ENCODE measurements at regions not wholly inside any gene's neighbourhood (a gene's known extent, or its start where the extent isn't known, plus 50 kb on each side); places are given as distances from the start of the nearest gene placed in this dataset.

DNA sequence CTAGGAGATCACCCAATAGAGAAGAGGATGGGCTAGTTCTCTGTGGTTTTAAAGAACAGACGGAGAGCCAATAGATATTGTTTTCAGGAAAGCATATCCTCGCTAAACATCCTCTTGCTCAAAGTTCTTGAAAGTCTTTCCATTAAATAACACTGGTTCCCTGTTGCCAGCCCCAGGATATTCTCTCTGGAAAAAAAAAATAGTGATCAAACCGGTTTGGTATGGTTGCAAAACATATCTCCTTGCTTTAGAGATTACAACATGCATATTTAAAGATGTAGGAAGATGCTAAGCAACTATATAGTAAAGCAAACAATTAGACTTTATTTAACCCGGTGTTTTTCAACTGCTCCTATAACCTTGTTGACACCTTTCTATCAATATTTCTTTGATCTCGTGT, 211.4 kb downstream of the CMPK2 start:
- no peak overlapping the region for H3K4me3 Mint-ChIP-seq (ENCODE audit: unreplicated experiment)
- no peak for DNase-seq (ENCODE audit: low spot score)
- no peak overlapping the region for H3K27ac Mint-ChIP-seq (ENCODE audit: unreplicated experiment)
- TF ChIP-seq, protein P1, sequence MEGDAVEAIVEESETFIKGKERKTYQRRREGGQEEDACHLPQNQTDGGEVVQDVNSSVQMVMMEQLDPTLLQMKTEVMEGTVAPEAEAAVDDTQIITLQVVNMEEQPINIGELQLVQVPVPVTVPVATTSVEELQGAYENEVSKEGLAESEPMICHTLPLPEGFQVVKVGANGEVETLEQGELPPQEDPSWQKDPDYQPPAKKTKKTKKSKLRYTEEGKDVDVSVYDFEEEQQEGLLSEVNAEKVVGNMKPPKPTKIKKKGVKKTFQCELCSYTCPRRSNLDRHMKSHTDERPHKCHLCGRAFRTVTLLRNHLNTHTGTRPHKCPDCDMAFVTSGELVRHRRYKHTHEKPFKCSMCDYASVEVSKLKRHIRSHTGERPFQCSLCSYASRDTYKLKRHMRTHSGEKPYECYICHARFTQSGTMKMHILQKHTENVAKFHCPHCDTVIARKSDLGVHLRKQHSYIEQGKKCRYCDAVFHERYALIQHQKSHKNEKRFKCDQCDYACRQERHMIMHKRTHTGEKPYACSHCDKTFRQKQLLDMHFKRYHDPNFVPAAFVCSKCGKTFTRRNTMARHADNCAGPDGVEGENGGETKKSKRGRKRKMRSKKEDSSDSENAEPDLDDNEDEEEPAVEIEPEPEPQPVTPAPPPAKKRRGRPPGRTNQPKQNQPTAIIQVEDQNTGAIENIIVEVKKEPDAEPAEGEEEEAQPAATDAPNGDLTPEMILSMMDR (IDR thresholded peaks at IDR 0.05) = no peak
- H3K36me3 Mint-ChIP-seq (ENCODE audit: low read depth) = peaks cover 2% of the 10 kb centered on the region
- H3K4me1 Mint-ChIP-seq (ENCODE audit: low read depth) = no peaks in the 10 kb centered on the region
- peaks cover 11% of the 10 kb centered on the region for H3K27me3 Mint-ChIP-seq (ENCODE audit: low read depth)
- no peaks in the 10 kb centered on the region for H3K9me3 Mint-ChIP-seq (ENCODE audit: low read depth)

DNA sequence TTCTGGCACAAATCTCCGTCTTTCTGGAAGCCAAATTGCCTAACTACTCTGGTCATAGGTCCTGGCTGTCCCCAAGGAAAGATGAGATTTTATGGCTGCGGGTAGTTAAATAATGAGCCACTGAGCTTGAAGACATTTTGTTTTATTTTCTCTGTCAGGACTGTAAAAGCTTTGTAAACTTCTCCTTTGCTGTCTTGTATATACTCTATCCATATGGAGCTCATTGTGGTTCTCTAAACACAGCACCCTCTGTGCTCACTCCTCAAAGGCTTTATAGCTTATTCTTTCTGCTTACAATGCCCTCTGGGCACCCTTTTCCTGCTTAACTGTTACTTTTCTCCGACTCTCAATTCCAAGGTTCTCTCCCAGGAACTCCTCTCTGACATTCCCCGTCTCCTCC, 209.1 kb downstream of the CMPK2 start:
- H3K36me3 Mint-ChIP-seq (ENCODE audit: low read depth) = peaks cover 2% of the 10 kb centered on the region
- TF ChIP-seq, protein P1 (IDR thresholded peaks at IDR 0.05) = no peak
- H3K27ac Mint-ChIP-seq (ENCODE audit: unreplicated experiment) = no peak overlapping the region
- peaks cover 11% of the 10 kb centered on the region for H3K27me3 Mint-ChIP-seq (ENCODE audit: low read depth)
- H3K4me3 Mint-ChIP-seq (ENCODE audit: unreplicated experiment) = no peak overlapping the region
- no peak for DNase-seq (ENCODE audit: low spot score)
- no peaks in the 10 kb centered on the region for H3K9me3 Mint-ChIP-seq (ENCODE audit: low read depth)
- H3K4me1 Mint-ChIP-seq (ENCODE audit: low read depth) = no peaks in the 10 kb centered on the region

DNA sequence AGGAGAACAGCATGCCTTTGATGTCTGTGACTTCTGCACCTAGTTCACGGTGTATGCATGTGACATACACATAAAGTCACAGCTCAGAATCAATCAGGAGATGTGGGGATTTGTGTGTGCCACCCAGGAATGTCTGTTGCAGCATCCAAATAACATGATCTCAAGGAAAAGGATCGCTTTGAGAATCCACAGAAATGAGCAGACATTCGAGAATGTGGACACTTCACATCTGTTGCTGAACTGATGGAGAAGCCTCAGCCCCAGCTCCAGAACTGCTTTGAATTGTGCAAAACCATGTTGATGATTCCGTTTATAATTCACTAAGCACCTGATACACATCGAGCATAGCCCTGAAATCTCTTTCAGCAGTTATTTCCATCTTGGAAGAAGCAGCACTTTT, 208.6 kb downstream of the CMPK2 start:
- Mint-ChIP-seq H3K27ac (ENCODE audit: unreplicated experiment) (no peak overlapping the region), H3K36me3 (ENCODE audit: low read depth) (peaks cover 2% of the 10 kb centered on the region), H3K4me1 (ENCODE audit: low read depth) (no peaks in the 10 kb centered on the region), H3K9me3 (ENCODE audit: low read depth) (no peaks in the 10 kb centered on the region), H3K4me3 (ENCODE audit: unreplicated experiment) (no peak overlapping the region), H3K27me3 (ENCODE audit: low read depth) (peaks cover 11% of the 10 kb centered on the region)
- TF ChIP-seq, protein P1 (IDR thresholded peaks at IDR 0.05) = no peak
- no peak for DNase-seq (ENCODE audit: low spot score)

DNA sequence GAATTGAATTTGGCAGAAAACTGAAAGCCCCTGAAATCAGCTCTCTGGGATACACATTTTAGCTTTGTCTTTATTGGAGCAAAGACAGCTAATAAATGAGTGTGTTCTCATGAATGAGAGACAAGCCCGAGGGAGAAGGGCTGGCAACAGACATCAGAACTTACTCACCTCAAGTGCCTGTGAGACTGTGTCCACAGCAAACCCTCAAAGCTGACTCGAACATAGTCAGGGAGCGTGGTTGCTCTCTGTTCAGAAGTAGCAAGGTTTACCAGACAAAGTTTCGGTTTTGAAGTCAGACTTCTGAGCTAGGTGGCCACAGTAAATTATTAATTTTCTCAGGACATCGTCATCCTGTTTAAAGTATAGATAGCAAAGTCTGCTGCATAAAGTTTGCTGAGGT, 207.9 kb downstream of the CMPK2 start:
- TF ChIP-seq, protein P1 (IDR thresholded peaks at IDR 0.05) = no peak
- H3K4me3 Mint-ChIP-seq (ENCODE audit: unreplicated experiment) = no peak overlapping the region
- H3K27me3 Mint-ChIP-seq (ENCODE audit: low read depth) = peaks cover 11% of the 10 kb centered on the region
- H3K27ac Mint-ChIP-seq (ENCODE audit: unreplicated experiment) = no peak overlapping the region
- no peak for DNase-seq (ENCODE audit: low spot score)
- H3K36me3 Mint-ChIP-seq (ENCODE audit: low read depth) = peaks cover 2% of the 10 kb centered on the region
- no peaks in the 10 kb centered on the region for H3K9me3 Mint-ChIP-seq (ENCODE audit: low read depth)
- no peaks in the 10 kb centered on the region for H3K4me1 Mint-ChIP-seq (ENCODE audit: low read depth)

DNA sequence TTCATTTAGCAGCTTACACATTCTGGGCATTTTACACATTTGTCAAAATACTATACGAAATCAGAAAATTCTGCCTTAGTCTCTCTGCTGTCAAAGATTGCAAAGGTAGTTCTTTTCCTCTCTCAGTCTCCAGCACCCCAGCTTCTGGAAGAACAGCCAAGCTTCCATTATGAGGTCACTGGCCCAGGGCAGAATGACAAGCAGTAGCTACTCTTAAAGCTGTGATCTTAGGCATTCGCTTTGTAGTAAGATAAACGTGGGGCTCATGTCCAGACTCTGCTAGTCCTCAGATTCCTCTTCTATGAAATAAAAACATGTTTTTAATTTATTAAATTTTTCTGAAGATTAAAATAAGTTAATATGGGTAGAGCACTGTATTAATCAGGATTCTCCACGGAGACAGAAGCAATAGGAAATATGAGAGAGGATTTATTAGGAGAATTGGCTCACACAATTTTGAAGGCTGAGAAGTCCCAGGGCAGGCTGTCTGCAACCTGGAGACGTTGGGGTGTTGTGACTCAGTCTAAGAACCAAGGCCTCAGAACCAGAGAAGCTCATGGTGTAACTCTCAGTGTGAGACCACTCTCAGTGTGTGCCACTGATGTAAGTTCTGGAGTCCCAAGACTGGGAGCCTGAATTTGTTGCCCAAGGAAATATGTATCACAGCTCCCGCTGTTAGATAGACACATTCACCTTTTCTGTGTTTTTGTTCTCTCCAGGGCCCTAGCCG, 201.2 kb downstream of the CMPK2 start:
- Mint-ChIP-seq H3K27me3 (ENCODE audit: low read depth) (no peaks in the 10 kb centered on the region), H3K36me3 (ENCODE audit: low read depth) (no peaks in the 10 kb centered on the region), H3K4me3 (ENCODE audit: unreplicated experiment) (no peak overlapping the region), H3K27ac (ENCODE audit: unreplicated experiment) (no peak overlapping the region), H3K4me1 (ENCODE audit: low read depth) (no peaks in the 10 kb centered on the region), H3K9me3 (ENCODE audit: low read depth) (no peaks in the 10 kb centered on the region)
- TF ChIP-seq, protein P1 (IDR thresholded peaks at IDR 0.05) = no peak
- no peak for DNase-seq (ENCODE audit: low spot score)

All from chondrocyte (in vitro differentiated cells).